Astrocyte of the cerebellum (primary cell): ENCODE measurements at regions not wholly inside any gene's neighbourhood (a gene's known extent, or its start where the extent isn't known, plus 50 kb on each side); places are given as distances from the start of the nearest gene placed in this dataset.

Experiments
- DNase-seq: peaks from one replicate; pipeline ENCODE4 v3.0.0-alpha.2; 2011; ENCODE audit warnings: low read depth
- H3K4me3 ChIP-seq: 2 replicates; pipeline ENCODE4 v1.5.1; 2011; ENCODE audit warnings: mild to moderate bottlenecking, low read depth, low read length, moderate library complexity
- in situ Hi-C: cut with HindIII; loops from 2 replicates; pipeline ENCODE4 v1.10.0; 2017; ENCODE audit warnings: low sequenced_read_pairs
- TF ChIP-seq, protein P1 (sequence below): IDR thresholded peaks from 2 replicates; pipeline ENCODE4 v1.5.1; 2012; ENCODE audit warnings: low read length, low read depth, moderate library complexity, mild to moderate bottlenecking; ENCODE audit errors: missing control alignments

DNA sequence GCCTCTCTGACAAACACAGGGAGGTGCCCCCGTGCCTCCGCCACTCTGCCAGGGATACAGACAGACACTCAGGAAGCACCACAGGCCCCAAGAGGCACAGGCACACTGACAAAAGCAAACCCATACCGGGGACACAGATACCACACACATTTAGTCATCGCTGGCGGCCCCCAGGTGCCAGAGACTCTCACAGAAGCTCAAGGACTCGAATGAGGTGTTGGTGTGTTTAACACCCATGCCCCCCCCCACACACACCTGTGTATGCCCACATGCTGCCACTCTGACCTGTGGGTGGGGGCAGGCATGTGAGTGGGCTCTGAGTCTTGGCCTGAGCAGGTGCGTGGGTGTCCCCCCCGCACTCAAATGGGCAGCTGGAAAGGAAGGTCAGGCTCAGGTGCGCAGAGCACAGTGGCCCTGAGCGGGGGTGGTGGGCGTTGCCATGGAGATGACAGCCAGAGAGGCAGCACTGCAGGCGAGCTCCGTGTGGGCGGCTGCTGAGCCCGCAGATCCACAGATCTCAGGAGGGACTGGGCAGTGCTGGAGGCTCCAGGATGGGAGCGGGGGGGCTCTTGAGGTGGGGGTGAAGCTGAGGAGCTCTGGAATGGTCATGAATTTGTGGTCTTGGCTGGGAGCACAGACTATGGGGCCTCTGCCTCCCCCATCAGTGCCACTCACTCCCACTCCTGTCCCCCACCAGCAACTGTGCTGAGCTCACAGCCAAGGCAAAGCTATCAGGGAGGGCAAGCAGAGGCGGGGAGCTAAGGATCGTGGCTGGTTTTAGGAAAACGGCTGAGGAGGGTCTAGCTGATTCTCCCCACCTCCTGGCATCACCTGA is 73.9 kb upstream of the TAF1B start:
- DNase-seq: no peak
- TF ChIP-seq, protein P1, sequence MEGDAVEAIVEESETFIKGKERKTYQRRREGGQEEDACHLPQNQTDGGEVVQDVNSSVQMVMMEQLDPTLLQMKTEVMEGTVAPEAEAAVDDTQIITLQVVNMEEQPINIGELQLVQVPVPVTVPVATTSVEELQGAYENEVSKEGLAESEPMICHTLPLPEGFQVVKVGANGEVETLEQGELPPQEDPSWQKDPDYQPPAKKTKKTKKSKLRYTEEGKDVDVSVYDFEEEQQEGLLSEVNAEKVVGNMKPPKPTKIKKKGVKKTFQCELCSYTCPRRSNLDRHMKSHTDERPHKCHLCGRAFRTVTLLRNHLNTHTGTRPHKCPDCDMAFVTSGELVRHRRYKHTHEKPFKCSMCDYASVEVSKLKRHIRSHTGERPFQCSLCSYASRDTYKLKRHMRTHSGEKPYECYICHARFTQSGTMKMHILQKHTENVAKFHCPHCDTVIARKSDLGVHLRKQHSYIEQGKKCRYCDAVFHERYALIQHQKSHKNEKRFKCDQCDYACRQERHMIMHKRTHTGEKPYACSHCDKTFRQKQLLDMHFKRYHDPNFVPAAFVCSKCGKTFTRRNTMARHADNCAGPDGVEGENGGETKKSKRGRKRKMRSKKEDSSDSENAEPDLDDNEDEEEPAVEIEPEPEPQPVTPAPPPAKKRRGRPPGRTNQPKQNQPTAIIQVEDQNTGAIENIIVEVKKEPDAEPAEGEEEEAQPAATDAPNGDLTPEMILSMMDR: no peak
- H3K4me3 ChIP-seq: no peak overlapping the region
- in situ Hi-C loops: no loop called here

DNA sequence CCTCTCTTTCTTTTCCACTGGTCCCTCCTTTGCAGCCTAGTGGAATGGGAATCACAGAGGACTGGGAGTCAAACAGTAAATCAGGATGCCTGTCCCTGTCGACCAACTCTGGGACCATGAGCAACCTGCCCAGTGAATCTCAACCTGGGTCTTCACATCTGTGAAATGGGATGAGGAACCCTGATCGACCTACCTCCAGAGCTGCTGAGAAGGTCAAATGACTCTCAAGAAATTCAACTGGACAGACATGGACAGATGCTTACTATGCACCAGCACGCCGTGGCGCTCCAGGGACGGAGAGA is 73.3 kb upstream of the TAF1B start:
- H3K4me3 ChIP-seq: no peak overlapping the region
- TF ChIP-seq, protein P1: no peak
- DNase-seq: no peak
- in situ Hi-C loops: no loop called here

DNA sequence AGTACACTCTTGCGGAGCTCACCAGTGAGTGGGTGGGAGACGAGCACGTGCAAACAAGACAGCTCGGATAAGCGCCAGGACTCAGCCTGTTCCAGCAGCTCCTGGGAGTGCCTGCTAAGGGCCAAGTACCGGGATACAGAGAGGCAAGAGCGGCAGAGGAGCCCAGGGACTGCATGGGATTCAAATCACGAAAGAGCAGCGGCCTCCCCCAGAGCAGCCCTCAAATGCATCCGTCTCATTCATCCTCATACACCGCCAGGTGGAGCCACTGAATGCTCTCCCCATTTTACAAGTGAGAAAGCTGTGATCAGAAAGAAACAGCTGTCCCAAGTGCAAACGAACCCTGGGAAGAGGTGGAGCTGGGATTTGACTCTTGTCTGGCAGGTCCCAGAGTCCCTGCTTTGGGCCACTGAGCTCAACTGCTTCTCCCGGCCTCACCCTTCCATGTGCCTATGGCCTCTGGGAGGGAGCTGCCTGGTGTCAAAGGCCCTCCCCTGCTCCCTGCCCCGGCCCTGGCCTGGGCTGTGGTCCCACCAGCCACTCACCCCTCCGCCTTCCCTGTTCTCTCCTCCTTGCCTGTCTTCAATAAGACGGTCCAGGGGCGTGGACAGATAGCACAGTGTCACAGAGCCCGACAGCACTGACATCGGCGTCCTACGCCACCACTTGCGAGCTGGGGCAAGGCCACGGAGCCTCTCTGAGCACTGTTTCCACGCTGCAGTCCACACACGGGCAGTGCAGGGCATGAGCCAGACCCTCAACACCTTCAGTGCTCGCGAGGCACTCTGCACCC is 72.8 kb upstream of the TAF1B start:
- peak; percentile 64 for DNase-seq
- TF ChIP-seq, protein P1: peak; percentile 83
- in situ Hi-C loops: no loop called here
- H3K4me3 ChIP-seq: no peak overlapping the region

DNA sequence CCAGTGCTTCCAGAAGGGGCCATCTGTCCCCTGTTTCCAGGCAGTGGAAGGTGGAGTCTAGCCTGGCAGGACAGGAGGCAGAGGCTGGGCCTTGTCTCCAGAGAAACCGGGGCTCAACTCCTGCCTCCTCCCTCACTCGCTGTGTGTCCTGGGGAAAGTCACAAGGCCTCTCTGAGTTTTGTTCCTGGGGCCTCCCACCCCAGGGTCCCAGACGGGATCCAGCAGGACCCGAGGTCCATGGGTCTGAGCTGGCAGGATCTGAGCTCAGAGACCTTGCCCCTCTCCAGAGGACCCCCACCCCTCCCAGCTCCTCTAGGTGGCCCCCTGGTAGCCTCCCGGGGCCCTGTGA is 72.2 kb upstream of the TAF1B start:
- in situ Hi-C loops: no loop called here
- TF ChIP-seq, protein P1: no peak
- DNase-seq: no peak
- H3K4me3 ChIP-seq: no peak overlapping the region

DNA sequence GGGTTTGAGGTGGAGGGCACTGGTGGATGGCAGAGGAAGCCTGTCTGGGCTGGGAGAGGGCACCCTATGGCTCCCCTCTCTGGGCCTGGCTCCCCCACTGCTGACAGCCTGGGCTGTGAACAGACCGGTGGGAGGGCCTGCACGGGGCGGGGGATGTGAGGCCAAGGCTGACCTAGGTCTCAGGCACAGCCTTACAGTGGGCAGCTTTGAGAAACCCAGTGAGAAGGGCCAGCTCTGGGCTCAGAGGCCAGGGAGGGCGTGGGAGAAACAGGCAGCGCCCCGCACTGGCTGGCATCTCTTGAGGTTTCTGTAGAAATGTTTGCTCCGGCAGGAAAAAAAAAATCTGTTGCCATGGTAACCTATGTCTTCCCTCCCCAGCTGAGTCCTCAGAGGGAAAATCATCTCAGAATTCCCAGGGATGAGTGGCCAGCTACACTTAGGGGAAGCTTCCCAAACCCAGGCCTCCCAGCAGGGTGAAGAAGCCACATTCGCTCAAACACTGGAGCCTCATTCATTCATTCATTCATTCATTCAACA is 71.7 kb upstream of the TAF1B start:
- peak; percentile 49 for DNase-seq
- no peak overlapping the region for H3K4me3 ChIP-seq
- TF ChIP-seq, protein P1: peak; percentile 17
- in situ Hi-C loops: no loop called here

DNA sequence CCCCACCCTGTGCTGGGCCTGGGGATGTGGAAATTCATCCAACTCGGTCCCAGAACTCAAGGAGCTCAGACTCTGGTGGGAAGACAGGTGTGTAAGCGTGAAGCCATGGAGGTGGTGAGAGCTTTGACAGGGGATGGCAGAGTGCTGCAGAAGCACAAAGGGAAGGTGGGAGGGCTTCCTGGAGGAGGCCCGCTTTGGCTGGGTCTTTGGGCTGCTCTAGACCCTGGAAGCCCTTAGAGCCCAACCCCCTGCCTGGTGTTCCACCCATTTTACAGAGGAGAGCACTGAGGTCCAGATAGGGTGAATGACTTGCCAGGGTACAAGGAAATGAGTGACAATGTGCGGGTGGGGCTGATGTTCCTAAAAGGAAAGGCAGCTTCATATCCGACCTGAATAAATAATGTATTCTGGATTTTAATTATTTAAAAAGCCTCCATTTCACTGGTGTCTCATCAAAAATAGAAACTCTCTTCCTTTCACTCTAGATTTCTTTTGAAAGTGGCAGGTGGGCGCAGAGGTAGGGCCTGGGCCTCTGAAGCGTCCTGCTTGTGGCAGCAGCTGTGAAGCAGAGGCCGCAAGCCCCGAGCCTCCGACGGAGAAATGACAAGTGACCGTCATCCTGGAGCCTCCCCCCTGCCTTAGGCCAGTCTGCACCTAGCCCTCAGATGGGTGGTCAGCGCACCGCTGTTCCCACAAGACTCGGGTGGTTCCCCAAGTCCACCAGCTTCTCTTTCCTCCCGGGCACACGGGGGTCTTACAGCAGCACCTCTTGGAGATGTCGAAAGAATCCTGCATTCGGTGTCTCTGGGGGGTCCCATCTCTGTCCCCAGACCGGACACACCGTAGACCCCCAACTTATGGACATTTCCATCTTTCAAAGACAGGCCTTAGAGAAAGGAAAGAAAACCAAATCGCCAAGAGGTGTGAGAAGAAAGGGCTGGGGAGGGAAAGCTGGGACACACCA is 71.0 kb upstream of the TAF1B start:
- in situ Hi-C loops: no loop called here
- TF ChIP-seq, protein P1: no peak
- no peak overlapping the region for H3K4me3 ChIP-seq

More for the DNA sequence above, 71.0 kb upstream of the TAF1B start:
- DNase-seq: no peak
